PC-3 (cell line): ENCODE measurements at regions not wholly inside any gene's neighbourhood (a gene's known extent, or its start where the extent isn't known, plus 50 kb on each side); places are given as distances from the start of the nearest gene placed in this dataset.
A peak's percentile ranks its signal among the peaks of the same experiment; 100 is the strongest.

Experiments
- ATAC-seq: fragments of 200-7000 bp; cut with Tn5 transposase; 2 replicates; pipeline ENCODE4 v1.9.1; 2020; ENCODE audit warnings: mild to moderate bottlenecking, moderate library complexity
- BruUV-seq: library from RNA; stranded (reverse); fragments of 400-500 nt; replicated peaks from 2 replicates; lab custom pipeline; 2021; lab: Mats Ljungman, UMichigan
- CTCF ChIA-PET: fragments of 300-600 bp; sonication (Branson Sonifier 250); formaldehyde crosslinking; loops from one replicate; lab custom pipeline; 2022; ENCODE audit warnings: antibody characterized with exemption; lab: Charles Lee
- POLR2A ChIA-PET: fragments of 300-600 bp; sonication (Branson Sonifier 250); formaldehyde crosslinking; loops from one replicate; lab custom pipeline; 2022; ENCODE audit warnings: antibody characterized with exemption; ENCODE audit not compliant: unreplicated experiment; lab: Charles Lee
- DNase-seq: peaks from one replicate; pipeline ENCODE4 v3.0.0-alpha.2; 2015
- H2AFZ ChIP-seq: fragments of 300-600 bp; sonication (generic); 2 replicates; pipeline ENCODE4 v1.6.0; 2016; ENCODE audit warnings: antibody characterized with exemption, low read length
- H3F3A ChIP-seq: fragments of 300-600 bp; sonication (generic); one replicate; pipeline ENCODE4 v1.6.0; 2017; ENCODE audit warnings: antibody characterized with exemption, low read length, control low read depth, mild to moderate bottlenecking; ENCODE audit not compliant: unreplicated experiment
- H3K27ac ChIP-seq: fragments of 300-600 bp; sonication (generic); 2 replicates; pipeline ENCODE4 v1.5.1; 2016; ENCODE audit warnings: mild to moderate bottlenecking, low read length
- H3K27me3 ChIP-seq: fragments of 300-600 bp; sonication (generic); 2 replicates; pipeline ENCODE4 v1.6.1; 2016; ENCODE audit warnings: low read length, mixed read lengths
- H3K36me3 ChIP-seq: fragments of 300-600 bp; sonication (generic); 2 replicates; pipeline ENCODE4 v1.6.1; 2016; ENCODE audit warnings: low read depth, mixed run types, low read length, mixed read lengths
- H3K4me1 ChIP-seq: fragments of 300-600 bp; sonication (generic); 2 replicates; pipeline ENCODE4 v1.5.1; 2016; ENCODE audit warnings: low read length; ENCODE audit not compliant: insufficient read depth
- H3K4me2 ChIP-seq: fragments of 300-600 bp; sonication (generic); 2 replicates; pipeline ENCODE4 v1.6.0; 2016; ENCODE audit warnings: low read length
- H3K4me3 ChIP-seq: fragments of 300-600 bp; sonication (generic); 2 replicates; pipeline ENCODE4 v1.5.1; 2016; ENCODE audit warnings: mild to moderate bottlenecking, low read length, mixed read lengths
- H3K79me2 ChIP-seq: fragments of 300-600 bp; sonication (generic); 2 replicates; pipeline ENCODE4 v1.6.1; 2017; ENCODE audit warnings: low read length, mixed read lengths
- H3K9ac ChIP-seq: fragments of 300-600 bp; sonication (generic); 2 replicates; pipeline ENCODE4 v1.6.0; 2016; ENCODE audit warnings: mild to moderate bottlenecking, low read length
- H3K9me2 ChIP-seq: fragments of 300-600 bp; sonication (generic); replicated peaks from 2 replicates; pipeline ENCODE4 v1.6.1; 2016; ENCODE audit warnings: mixed run types, low read length, mixed read lengths
- H3K9me3 ChIP-seq: fragments of 300-600 bp; sonication (generic); 2 replicates; pipeline ENCODE4 v1.6.1; 2016; ENCODE audit warnings: low read length, mixed read lengths
- H4K20me1 ChIP-seq: fragments of 300-600 bp; sonication (generic); 2 replicates; pipeline ENCODE4 v1.6.1; 2016; ENCODE audit warnings: low read length, mixed read lengths
- CTCF ChIP-seq: fragments of 300-600 bp; sonication (generic); conservative IDR thresholded peaks from 2 replicates; pipeline ENCODE4 v1.5.1; 2017; ENCODE audit warnings: antibody characterized with exemption, low read depth, mild to moderate bottlenecking, low read length
- EZH2 ChIP-seq: fragments of 300-600 bp; sonication (generic); IDR thresholded peaks from one replicate; pipeline ENCODE4 v1.6.1; 2017; ENCODE audit warnings: antibody characterized with exemption, mild to moderate bottlenecking, low read length; ENCODE audit not compliant: unreplicated experiment
- EZH2phosphoT487 ChIP-seq: fragments of 300-600 bp; sonication (generic); IDR thresholded peaks from 2 replicates; pipeline ENCODE4 v1.6.1; 2018; ENCODE audit warnings: mild to moderate bottlenecking, antibody characterized with exemption, low read length, borderline replicate concordance
- intact Hi-C: fragments of 100-400 bp; cut with micrococcal nuclease; formaldehyde crosslinking; loops from 2 replicates; pipeline ENCODE4 v1.9.0; 2023

- peaks cover 13% of the 10 kb centered on the region for H3K4me1 ChIP-seq
- H3K27ac ChIP-seq: no peak overlapping the region
- no peak overlapping the region for H2AFZ ChIP-seq
- no peak for TF ChIP-seq CTCF
- no peak for TF ChIP-seq EZH2phosphoT487
- TF ChIP-seq EZH2: no peak
- POLR2A ChIA-PET: no interaction called here
- H3K36me3 ChIP-seq: no peaks in the 10 kb centered on the region
- no peaks in the 10 kb centered on the region for H3K9me3 ChIP-seq
- H3F3A ChIP-seq: no peaks in the 10 kb centered on the region
- no peaks in the 10 kb centered on the region for H3K27me3 ChIP-seq
- no peak overlapping the region for H3K9ac ChIP-seq
- no peak overlapping the region for H3K4me2 ChIP-seq
- no peaks in the 10 kb centered on the region for H3K9me2 ChIP-seq
- no peak overlapping the region for H3K4me3 ChIP-seq
- CTCF ChIA-PET: no interaction called here
- no peaks in the 10 kb centered on the region for H3K79me2 ChIP-seq
- no peak for DNase-seq
- intact Hi-C loops: no loop called here
- no peaks in the 10 kb centered on the region for H4K20me1 ChIP-seq
- no peak for ATAC-seq
- BruUV-seq: no TSS peak
Observed at GRCh38 chr3:159608311-159608710, 380.3 kb upstream of the IL12A start.

GRCh38 chr3:159609625-159610024 is 379.0 kb upstream of the IL12A start:
- Histone ChIP-seq H3K4me2 (no peak overlapping the region; the same call in 1 of the 2 replicates), H3K9me2 (no peaks in the 10 kb centered on the region), H3K9ac (no peak overlapping the region), H2AFZ (no peak overlapping the region), H3K27ac (no peak overlapping the region), H3K79me2 (no peaks in the 10 kb centered on the region), H3K9me3 (no peaks in the 10 kb centered on the region), H3K36me3 (no peaks in the 10 kb centered on the region), H3K27me3 (no peaks in the 10 kb centered on the region), H3K4me1 (peaks cover 13% of the 10 kb centered on the region), H4K20me1 (no peaks in the 10 kb centered on the region), H3F3A (no peaks in the 10 kb centered on the region), H3K4me3 (no peak overlapping the region)
- ATAC-seq (0 out of 2 replicates have a peak, but pooled peaks have one; percentile 15), DNase-seq (no peak)
- BruUV-seq: no TSS peak
- CTCF ChIA-PET: no interaction called here
- intact Hi-C loops: loop anchor here (10.0 kb wide), 2 partner anchors 265 to 345 kb away; no protein-coding TSS in a partner anchor
- TF ChIP-seq CTCF: no peak
- no peak for TF ChIP-seq EZH2
- no peak for TF ChIP-seq EZH2phosphoT487
- POLR2A ChIA-PET: no interaction called here

DNA sequence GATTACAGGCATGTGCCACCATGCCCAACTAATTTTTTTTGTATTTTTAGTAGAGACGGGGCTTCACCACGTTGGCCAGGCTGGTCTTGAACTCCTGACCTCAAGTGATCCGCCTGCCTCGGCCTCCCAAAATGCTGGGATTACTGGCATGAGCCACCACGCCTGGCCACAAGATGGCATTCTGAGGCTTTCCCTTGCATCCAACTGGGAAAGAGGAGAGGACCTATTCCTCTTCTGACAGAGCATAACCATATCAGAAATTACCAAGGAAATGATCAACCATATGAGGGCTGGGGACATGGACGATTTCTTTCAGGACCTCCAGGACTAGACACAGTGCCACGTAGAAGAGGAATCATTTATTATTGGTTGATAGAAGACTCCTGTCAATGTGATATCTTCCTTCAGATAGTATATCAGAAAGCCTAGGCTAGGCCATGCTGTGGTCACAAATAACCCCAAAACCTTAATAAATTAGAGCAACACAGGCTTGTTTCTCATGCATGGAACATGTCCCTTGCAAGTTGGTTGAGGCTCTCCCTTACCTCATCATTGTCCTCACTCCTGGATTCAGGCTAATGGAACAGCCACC is 372.3 kb upstream of the IL12A start:
- no peaks in the 10 kb centered on the region for H3F3A ChIP-seq
- H3K4me1 ChIP-seq: peaks cover 27% of the 10 kb centered on the region
- H2AFZ ChIP-seq: no peak overlapping the region
- CTCF ChIA-PET: interaction anchor here (0.6 kb wide), 2 partner anchors 39 to 157 kb away, joined by 3 to 9 read pairs; no protein-coding TSS in a partner anchor
- H3K9me3 ChIP-seq: no peaks in the 10 kb centered on the region
- H4K20me1 ChIP-seq: no peaks in the 10 kb centered on the region
- intact Hi-C loops: loop anchor here (1.0 to 10.0 kb wide), 6 partner anchors 149 to 924 kb away; no protein-coding TSS in a partner anchor
- H3K4me3 ChIP-seq: no peak overlapping the region
- POLR2A ChIA-PET: no interaction called here
- H3K36me3 ChIP-seq: no peaks in the 10 kb centered on the region
- no peaks in the 10 kb centered on the region for H3K9me2 ChIP-seq
- peak; percentile 57 for ATAC-seq
- no TSS peak for BruUV-seq
- peak; percentile 78 for DNase-seq
- H3K4me2 ChIP-seq: no peak overlapping the region
- no peaks in the 10 kb centered on the region for H3K79me2 ChIP-seq
- no peak overlapping the region for H3K9ac ChIP-seq
- H3K27ac ChIP-seq: no peak overlapping the region
- TF ChIP-seq CTCF (peak; percentile 70), EZH2 (no peak)
- H3K27me3 ChIP-seq: no peaks in the 10 kb centered on the region
